NCI-H128 (cell line): ENCODE measurements at regions not wholly inside any gene's neighbourhood (a gene's known extent, or its start where the extent isn't known, plus 50 kb on each side); places are given as distances from the start of the nearest gene placed in this dataset.

Experiments used
- DNase-seq: peaks from one replicate; lab custom pipeline; 2025; ENCODE audit not compliant: unreplicated experiment; lab: John Stamatoyannopoulos, UW

GRCh38 chr3:88209356-88209755 lies 59.6 kb downstream of the C3orf38 start:
- DNase-seq = no peak

- no peak for DNase-seq
Observed at GRCh38 chr3:88211096-88211890, 61.5 kb downstream of the C3orf38 start.

DNA sequence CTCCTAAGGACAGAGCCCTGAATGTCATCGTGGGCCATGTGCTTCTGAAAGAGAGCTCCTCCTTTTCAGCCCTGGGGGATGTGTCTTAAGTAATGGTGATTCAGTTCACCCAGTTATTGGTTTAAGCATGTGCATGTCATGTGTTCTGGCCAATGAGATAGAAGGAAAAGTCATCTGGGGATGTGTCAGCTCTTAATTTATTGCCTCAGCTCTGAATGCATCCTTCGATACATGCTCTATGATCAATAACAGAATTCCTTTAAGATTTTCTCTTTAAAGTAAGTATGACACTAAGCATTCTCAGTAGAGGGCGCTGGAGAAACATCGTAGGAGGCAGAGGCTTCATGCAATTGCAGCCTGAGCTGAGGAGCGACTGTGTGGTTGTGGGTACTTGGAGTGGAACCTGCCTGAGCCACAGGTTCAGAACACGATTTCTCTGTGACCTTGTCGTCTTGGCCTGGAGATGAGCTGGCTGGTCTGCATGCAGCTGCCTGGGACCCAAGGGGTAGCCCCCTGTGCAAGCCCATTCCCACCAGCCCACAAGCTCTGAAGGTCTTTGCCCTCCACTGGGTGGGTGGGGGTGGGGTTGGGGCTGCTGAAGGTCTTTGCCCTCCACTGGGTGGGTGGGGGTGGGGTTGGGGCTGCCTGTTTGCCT lies 69.5 kb downstream of the C3orf38 start:
- DNase-seq = peak; percentile 22

GRCh38 chr3:88220126-88220525 lies 70.4 kb downstream of the C3orf38 start:
- DNase-seq = no peak

- DNase-seq = no peak
Observed at GRCh38 chr3:88221726-88222125, 72.0 kb downstream of the C3orf38 start.

- DNase-seq = no peak
Observed at GRCh38 chr3:88222343-88222742, 72.6 kb downstream of the C3orf38 start.

- DNase-seq = no peak
Observed at GRCh38 chr3:88225326-88226008, 75.7 kb downstream of the C3orf38 start.

GRCh38 chr3:88226910-88227309 lies 77.2 kb downstream of the C3orf38 start:
- DNase-seq = no peak

- DNase-seq = no peak
Observed at GRCh38 chr3:88230638-88231037, 80.9 kb downstream of the C3orf38 start.

DNA sequence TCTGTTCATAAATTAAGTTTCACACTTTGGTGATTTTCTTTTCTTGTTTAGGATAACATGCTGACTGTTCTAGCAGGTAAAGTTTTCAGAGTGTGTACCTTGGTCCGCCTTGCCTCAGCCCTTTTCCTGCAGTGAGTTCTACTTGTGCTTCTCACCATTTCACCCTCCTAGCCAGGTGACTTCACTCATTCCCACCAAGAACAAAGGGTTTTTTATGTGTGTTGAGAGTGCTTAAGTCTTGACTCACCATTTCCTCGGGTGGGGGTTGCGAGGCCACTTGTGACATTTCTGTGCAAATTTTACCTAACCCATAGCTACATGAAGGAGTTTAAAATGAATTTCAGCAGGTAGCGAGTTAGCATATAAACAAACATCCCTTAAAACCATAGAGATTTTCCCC lies 81.4 kb downstream of the C3orf38 start:
- DNase-seq = no peak

GRCh38 chr3:88231632-88232031 lies 81.9 kb downstream of the C3orf38 start:
- DNase-seq = no peak

- DNase-seq = no peak
Observed at GRCh38 chr3:88235102-88235501, 85.3 kb downstream of the C3orf38 start.

GRCh38 chr3:88239870-88240269 lies 90.1 kb downstream of the C3orf38 start:
- no peak for DNase-seq

DNA sequence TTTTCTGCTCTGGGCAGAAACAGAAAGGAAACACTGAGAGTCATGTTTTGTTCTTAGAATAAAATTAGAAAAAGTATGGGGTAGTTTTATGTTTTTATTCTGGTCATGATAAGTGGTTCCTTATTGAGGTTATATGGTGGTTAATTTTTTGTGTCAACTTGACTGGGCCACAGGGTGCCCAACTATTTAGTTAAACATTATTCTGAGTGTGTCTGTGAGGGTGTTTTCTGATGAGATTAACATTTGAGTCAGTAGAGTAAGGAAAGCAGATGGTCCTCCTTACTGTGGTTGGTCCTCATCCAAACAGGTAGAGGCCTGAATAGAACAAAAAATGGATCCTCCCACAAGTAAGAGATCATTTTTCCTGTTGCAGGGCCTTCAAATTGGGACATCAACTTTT lies 98.9 kb downstream of the C3orf38 start:
- DNase-seq = no peak

- DNase-seq = no peak
Observed at GRCh38 chr3:88259045-88259444, 109.3 kb downstream of the C3orf38 start.

- DNase-seq = no peak
Observed at GRCh38 chr3:88262527-88262926, 112.8 kb downstream of the C3orf38 start.

GRCh38 chr3:88263417-88264100 lies 113.8 kb downstream of the C3orf38 start:
- no peak for DNase-seq

DNA sequence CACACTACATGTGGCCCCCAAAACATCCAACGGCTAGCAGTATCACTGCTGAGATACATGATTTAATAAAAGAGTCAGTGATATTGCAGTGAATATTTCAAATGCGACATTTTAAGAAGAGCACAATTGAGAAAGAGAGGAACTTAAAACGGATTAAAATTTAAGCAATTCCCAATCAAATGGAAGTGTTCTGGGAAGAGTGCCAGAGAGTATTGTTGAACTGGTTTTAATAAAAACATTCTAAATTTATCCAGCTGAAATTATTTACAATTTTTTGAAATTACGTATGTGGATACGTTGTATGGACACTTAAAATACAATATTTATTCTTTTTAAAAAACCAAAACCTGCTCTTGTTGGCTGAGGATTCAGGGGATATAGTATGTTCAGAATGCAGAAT lies 117.7 kb downstream of the C3orf38 start:
- DNase-seq = no peak

DNA sequence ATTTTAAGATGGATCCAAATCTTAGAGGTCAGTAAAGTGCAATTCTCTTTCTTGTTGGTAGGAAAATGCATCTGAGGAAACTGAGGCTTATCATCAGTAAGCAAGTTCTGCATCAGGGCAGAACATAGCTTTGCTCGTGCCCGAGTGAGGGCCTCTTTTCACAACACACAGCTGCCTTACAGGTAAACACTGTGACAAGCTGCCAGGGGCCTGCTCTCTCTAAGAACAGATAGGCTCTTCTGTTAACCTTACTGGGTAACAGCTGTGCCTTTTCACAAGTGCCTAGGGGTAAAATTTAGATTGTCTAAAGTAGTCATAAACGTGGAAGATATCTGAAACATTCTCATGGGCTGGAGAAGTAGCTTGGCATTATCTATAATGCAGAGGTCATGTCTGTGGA lies 118.1 kb downstream of the C3orf38 start:
- DNase-seq = no peak

- no peak for DNase-seq
Observed at GRCh38 chr3:88280326-88280725, 130.6 kb downstream of the C3orf38 start.

DNA sequence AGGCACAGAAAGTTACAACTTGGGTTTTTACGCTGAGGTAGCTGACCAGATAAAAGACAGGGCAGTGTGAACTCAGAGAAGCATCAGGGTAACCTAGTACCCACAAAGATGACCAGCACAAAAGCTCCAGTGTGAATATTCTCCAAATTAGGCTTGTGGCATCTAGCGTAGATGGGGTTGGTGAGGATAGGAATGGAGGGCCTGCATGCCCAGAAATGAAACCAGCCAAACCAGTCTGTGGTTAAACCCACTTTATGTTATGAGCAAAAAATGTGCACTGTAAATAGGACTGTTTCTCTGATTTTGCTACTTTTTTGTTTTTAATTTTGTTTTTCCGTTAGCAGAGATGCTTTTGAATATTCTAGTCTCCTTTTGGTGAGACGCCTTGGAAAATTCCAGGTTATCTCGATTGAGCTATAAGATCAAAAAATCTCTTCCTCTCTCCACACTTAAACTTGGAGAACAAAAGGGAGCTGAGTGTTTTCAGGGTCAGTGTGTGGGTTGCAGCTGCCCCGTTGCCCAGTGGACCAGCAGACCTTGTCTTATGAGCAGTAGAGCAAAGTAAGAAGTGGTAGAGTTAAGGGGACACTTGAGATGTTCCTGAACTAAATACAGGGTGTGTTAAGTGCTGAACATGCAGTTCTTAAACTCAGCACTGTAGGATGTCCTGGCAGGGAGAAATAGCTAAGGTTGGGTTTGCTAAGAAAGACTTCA lies 132.9 kb downstream of the C3orf38 start:
- no peak for DNase-seq
